SK-N-SH (cell line): ENCODE measurements at regions not wholly inside any gene's neighbourhood (a gene's known extent, or its start where the extent isn't known, plus 50 kb on each side); places are given as distances from the start of the nearest gene placed in this dataset.

Experiments
- CTCF ChIA-PET: fragments of 300-600, 350-600 bp; formaldehyde crosslinking; extraction: SDS; loops from one replicate; lab custom pipeline; 2021; lab: Yijun Ruan, JAX
- POLR2A ChIA-PET: fragments of 350-600 bp; sonication (Branson Sonifier 250); formaldehyde crosslinking; extraction: SDS; loops from one replicate; lab custom pipeline; 2020; ENCODE audit warnings: antibody characterized with exemption, inconsistent platforms; lab: Yijun Ruan, JAX
- DNase-seq: peaks from one replicate; pipeline ENCODE4 v3.0.0; 2012
- H2AFZ ChIP-seq: fragments of 200-600 bp; sonication (generic); 2 replicates; pipeline ENCODE4 v1.8.1; 2016; ENCODE audit warnings: antibody characterized with exemption, mild to moderate bottlenecking, low read depth
- H3F3A ChIP-seq: fragments of 200-600 bp; sonication (generic); replicated peaks from 2 replicates; pipeline ENCODE3; 2016; ENCODE audit warnings: antibody characterized with exemption, mild to moderate bottlenecking; ENCODE audit not compliant: insufficient read depth
- H3K27ac ChIP-seq, 2 experiments: fragments of 200-500 bp in 1 of 2; fragments of 200-600 bp in 1 of 2; sonication (Bioruptor generic) in 1 of 2; sonication (generic), shearing (Covaris generic) in 1 of 2; 2 replicates each; pipeline versions ENCODE4 v1.5.1 to v1.6.1; 2014 to 2016; ENCODE audit warnings: low read depth in 2 of 2, inconsistent platforms in 1 of 2, low read length in 1 of 2, mild to moderate bottlenecking in 1 of 2, mixed read lengths in 1 of 2
- H3K27me3 ChIP-seq: fragments of 200-600 bp; sonication (generic), shearing (Covaris generic); 2 replicates; pipeline ENCODE4 v1.6.1; 2016; ENCODE audit warnings: mixed run types; ENCODE audit not compliant: insufficient read depth
- H3K36me3 ChIP-seq, 2 experiments: fragments of 200-500 bp in 1 of 2; fragments of 200-600 bp in 1 of 2; sonication (Bioruptor generic) in 1 of 2; sonication (generic) in 1 of 2; replicated peaks in 1 of 2; 2 replicates each; pipeline versions ENCODE3 to v1.5.1; 2014 to 2016; ENCODE audit warnings: low read length in 1 of 2, mild to moderate bottlenecking in 1 of 2; ENCODE audit not compliant: insufficient read depth in 2 of 2, control insufficient read depth in 1 of 2
- H3K4me1 ChIP-seq, 2 experiments: fragments of 200-500 bp in 1 of 2; fragments of 200-600 bp in 1 of 2; sonication (Bioruptor generic) in 1 of 2; sonication (generic), shearing (Covaris generic) in 1 of 2; 2 replicates each; pipeline versions ENCODE4 v1.5.1 to v1.6.1; 2014 to 2016; ENCODE audit warnings: low read depth in 1 of 2, low read length in 1 of 2, mixed run types in 1 of 2; ENCODE audit not compliant: insufficient read depth in 2 of 2, control insufficient read depth in 1 of 2
- H3K4me2 ChIP-seq: fragments of 200-600 bp; sonication (generic), shearing (Covaris generic); 2 replicates; pipeline ENCODE4 v1.6.1; 2017; ENCODE audit warnings: mixed run types
- H3K4me3 ChIP-seq, 2 experiments: fragments of 200-500 bp in 1 of 2; fragments of 200-600 bp in 1 of 2; sonication (Bioruptor generic) in 1 of 2; sonication (generic), shearing (Covaris generic) in 1 of 2; 2 replicates each; pipeline versions ENCODE4 v1.5.1 to v1.8.1; 2014 to 2016; ENCODE audit warnings: low read depth in 2 of 2, inconsistent platforms in 1 of 2, low read length in 1 of 2, mild to moderate bottlenecking in 1 of 2, mixed read lengths in 1 of 2, moderate library complexity in 1 of 2
- H3K79me2 ChIP-seq: fragments of 200-600 bp; sonication (generic); 2 replicates; pipeline ENCODE4 v1.8.1; 2017; ENCODE audit warnings: mild to moderate bottlenecking; ENCODE audit not compliant: insufficient read depth
- H3K9ac ChIP-seq: fragments of 200-600 bp; sonication (generic); 2 replicates; pipeline ENCODE4 v1.6.1; 2017; ENCODE audit warnings: mixed run types
- H3K9me2 ChIP-seq: fragments of 200-600 bp; sonication (generic); 2 replicates; pipeline ENCODE4 v1.6.1; 2017; ENCODE audit warnings: mixed run types
- H3K9me3 ChIP-seq: fragments of 200-600 bp; sonication (generic); 2 replicates; pipeline ENCODE4 v1.6.1; 2017; ENCODE audit warnings: mixed run types, mild to moderate bottlenecking, moderate library complexity
- H4K20me1 ChIP-seq: fragments of 200-600 bp; sonication (generic); 2 replicates; pipeline ENCODE4 v1.6.1; 2017; ENCODE audit warnings: mild to moderate bottlenecking, mixed run types; ENCODE audit not compliant: insufficient read depth
- CHD2 ChIP-seq: fragments of 150-350 bp; IDR thresholded peaks from 2 replicates; pipeline ENCODE4 v1.6.1; 2018; ENCODE audit warnings: low read length; ENCODE audit not compliant: partially characterized antibody
- ELF1 ChIP-seq: IDR thresholded peaks from 2 replicates; pipeline ENCODE4 v1.4.0; 2012
- GABPA ChIP-seq: IDR thresholded peaks from 2 replicates; pipeline ENCODE4 v1.4.0; 2012; ENCODE audit warnings: low read depth, mild to moderate bottlenecking
- MXI1 ChIP-seq: IDR thresholded peaks from 2 replicates; pipeline ENCODE4 v1.6.1; 2012; ENCODE audit warnings: mild to moderate bottlenecking, low read depth, low read length, improper control_type of control experiment
- RAD21 ChIP-seq: IDR thresholded peaks from 2 replicates; pipeline ENCODE4 v1.6.1; 2012; ENCODE audit warnings: mild to moderate bottlenecking, low read length
- RFX5 ChIP-seq: IDR thresholded peaks from 2 replicates; pipeline ENCODE4 v1.6.1; 2012; ENCODE audit warnings: mild to moderate bottlenecking, improper control_type of control experiment, low read length
- SMC3 ChIP-seq: IDR thresholded peaks from 2 replicates; pipeline ENCODE4 v1.6.1; 2012; ENCODE audit warnings: low read depth, low read length, improper control_type of control experiment
- USF2 ChIP-seq: fragments of 150-350 bp; IDR thresholded peaks from 2 replicates; pipeline ENCODE4 v1.6.1; 2017; ENCODE audit warnings: antibody characterized with exemption, low read length, low read depth, borderline replicate concordance
- WGBS: methylation state at CpG from one replicate; pipeline ENCODE4 v1.1.6; 2017; ENCODE audit warnings: low lambda C conversion rate; 5-methylcytosine and 5-hydroxymethylcytosine counted together
- TF ChIP-seq, protein P1 (sequence below): IDR thresholded peaks from 2 replicates; pipeline ENCODE4 v1.6.1; 2012; ENCODE audit warnings: mild to moderate bottlenecking, low read depth, low read length, moderate library complexity
- TF ChIP-seq, protein P2 (sequence below): IDR thresholded peaks from 2 replicates; pipeline ENCODE4; 2012
- TF ChIP-seq, protein P3 (sequence below): IDR thresholded peaks from 2 replicates; pipeline ENCODE4 v1.4.0; 2012; ENCODE audit warnings: low read depth, borderline replicate concordance

GRCh38 chr16:62872339-62872738 is 836.1 kb upstream of the CDH8 start (continued):
- TF ChIP-seq, protein P1, sequence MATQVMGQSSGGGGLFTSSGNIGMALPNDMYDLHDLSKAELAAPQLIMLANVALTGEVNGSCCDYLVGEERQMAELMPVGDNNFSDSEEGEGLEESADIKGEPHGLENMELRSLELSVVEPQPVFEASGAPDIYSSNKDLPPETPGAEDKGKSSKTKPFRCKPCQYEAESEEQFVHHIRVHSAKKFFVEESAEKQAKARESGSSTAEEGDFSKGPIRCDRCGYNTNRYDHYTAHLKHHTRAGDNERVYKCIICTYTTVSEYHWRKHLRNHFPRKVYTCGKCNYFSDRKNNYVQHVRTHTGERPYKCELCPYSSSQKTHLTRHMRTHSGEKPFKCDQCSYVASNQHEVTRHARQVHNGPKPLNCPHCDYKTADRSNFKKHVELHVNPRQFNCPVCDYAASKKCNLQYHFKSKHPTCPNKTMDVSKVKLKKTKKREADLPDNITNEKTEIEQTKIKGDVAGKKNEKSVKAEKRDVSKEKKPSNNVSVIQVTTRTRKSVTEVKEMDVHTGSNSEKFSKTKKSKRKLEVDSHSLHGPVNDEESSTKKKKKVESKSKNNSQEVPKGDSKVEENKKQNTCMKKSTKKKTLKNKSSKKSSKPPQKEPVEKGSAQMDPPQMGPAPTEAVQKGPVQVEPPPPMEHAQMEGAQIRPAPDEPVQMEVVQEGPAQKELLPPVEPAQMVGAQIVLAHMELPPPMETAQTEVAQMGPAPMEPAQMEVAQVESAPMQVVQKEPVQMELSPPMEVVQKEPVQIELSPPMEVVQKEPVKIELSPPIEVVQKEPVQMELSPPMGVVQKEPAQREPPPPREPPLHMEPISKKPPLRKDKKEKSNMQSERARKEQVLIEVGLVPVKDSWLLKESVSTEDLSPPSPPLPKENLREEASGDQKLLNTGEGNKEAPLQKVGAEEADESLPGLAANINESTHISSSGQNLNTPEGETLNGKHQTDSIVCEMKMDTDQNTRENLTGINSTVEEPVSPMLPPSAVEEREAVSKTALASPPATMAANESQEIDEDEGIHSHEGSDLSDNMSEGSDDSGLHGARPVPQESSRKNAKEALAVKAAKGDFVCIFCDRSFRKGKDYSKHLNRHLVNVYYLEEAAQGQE, result no peak
- TF ChIP-seq RFX5, result no peak

- no peaks in the 10 kb centered on the region for H3F3A ChIP-seq
- H3K4me1 ChIP-seq, result no peaks in the 10 kb centered on the region; a peak in 1 of 4 replicates
- H3K9me3 ChIP-seq, result no peaks in the 10 kb centered on the region
- TF ChIP-seq GABPA (no peak), ELF1 (no peak), SMC3 (no peak), CHD2 (no peak), RAD21 (peak; percentile 65), MXI1 (no peak)
- TF ChIP-seq, protein P2, sequence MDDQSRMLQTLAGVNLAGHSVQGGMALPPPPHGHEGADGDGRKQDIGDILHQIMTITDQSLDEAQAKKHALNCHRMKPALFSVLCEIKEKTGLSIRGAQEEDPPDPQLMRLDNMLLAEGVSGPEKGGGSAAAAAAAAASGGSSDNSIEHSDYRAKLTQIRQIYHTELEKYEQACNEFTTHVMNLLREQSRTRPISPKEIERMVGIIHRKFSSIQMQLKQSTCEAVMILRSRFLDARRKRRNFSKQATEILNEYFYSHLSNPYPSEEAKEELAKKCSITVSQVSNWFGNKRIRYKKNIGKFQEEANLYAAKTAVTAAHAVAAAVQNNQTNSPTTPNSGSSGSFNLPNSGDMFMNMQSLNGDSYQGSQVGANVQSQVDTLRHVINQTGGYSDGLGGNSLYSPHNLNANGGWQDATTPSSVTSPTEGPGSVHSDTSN, result no peak
- H3K4me3 ChIP-seq, result no peak overlapping the region
- no peaks in the 10 kb centered on the region for H3K79me2 ChIP-seq
- H3K4me2 ChIP-seq, result no peak overlapping the region
- no peaks in the 10 kb centered on the region for H3K36me3 ChIP-seq
- no peak overlapping the region for H2AFZ ChIP-seq
- ChIA-PET POLR2A (no interaction called here), CTCF (interaction anchor here (0.8 to 2.0 kb wide), 13 partner anchors 11 to 793 kb away, joined by 3 to 21 read pairs (median 3); no protein-coding TSS in a partner anchor)
- no peaks in the 10 kb centered on the region for H4K20me1 ChIP-seq
- no peak overlapping the region for H3K27ac ChIP-seq
- H3K27me3 ChIP-seq, result no peaks in the 10 kb centered on the region
- H3K9me2 ChIP-seq, result no peaks in the 10 kb centered on the region
- DNase-seq, result no peak
- no peak overlapping the region for H3K9ac ChIP-seq
Observed at GRCh38 chr16:62870554-62870953, 834.3 kb upstream of the CDH8 start.

- Histone ChIP-seq H3K4me1 (no peaks in the 10 kb centered on the region; a peak in 1 of 4 replicates), H3K4me3 (no peak overlapping the region), H3K36me3 (no peaks in the 10 kb centered on the region), H4K20me1 (no peaks in the 10 kb centered on the region), H3K9ac (no peak overlapping the region), H2AFZ (no peak overlapping the region), H3K9me2 (no peaks in the 10 kb centered on the region), H3K9me3 (no peaks in the 10 kb centered on the region), H3K79me2 (no peaks in the 10 kb centered on the region), H3F3A (no peaks in the 10 kb centered on the region), H3K4me2 (no peak overlapping the region), H3K27ac (no peak overlapping the region), H3K27me3 (no peaks in the 10 kb centered on the region)
- no peak for DNase-seq
- 49% methylated on average over 4 of the region's 4 CpGs for WGBS
- CTCF ChIA-PET, result interaction anchor here (1.1 to 2.0 kb wide), 4 partner anchors 15 to 680 kb away, joined by 3 to 21 read pairs (median 8); no protein-coding TSS in a partner anchor
- POLR2A ChIA-PET, result no interaction called here
- TF ChIP-seq, protein P3, sequence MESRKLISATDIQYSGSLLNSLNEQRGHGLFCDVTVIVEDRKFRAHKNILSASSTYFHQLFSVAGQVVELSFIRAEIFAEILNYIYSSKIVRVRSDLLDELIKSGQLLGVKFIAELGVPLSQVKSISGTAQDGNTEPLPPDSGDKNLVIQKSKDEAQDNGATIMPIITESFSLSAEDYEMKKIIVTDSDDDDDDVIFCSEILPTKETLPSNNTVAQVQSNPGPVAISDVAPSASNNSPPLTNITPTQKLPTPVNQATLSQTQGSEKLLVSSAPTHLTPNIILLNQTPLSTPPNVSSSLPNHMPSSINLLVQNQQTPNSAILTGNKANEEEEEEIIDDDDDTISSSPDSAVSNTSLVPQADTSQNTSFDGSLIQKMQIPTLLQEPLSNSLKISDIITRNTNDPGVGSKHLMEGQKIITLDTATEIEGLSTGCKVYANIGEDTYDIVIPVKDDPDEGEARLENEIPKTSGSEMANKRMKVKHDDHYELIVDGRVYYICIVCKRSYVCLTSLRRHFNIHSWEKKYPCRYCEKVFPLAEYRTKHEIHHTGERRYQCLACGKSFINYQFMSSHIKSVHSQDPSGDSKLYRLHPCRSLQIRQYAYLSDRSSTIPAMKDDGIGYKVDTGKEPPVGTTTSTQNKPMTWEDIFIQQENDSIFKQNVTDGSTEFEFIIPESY, result no peak
- TF ChIP-seq USF2, result no peak
Observed at GRCh38 chr16:62869837-62870236, 833.6 kb upstream of the CDH8 start.
